HUES6 (cell line): ENCODE measurements at regions not wholly inside any gene's neighbourhood (a gene's known extent, or its start where the extent isn't known, plus 50 kb on each side); places are given as distances from the start of the nearest gene placed in this dataset.
"Not testable (repeated sequence)": the region's sequence is repeated elsewhere in the genome, so short reads cannot be mapped to it uniquely, and the experiment has no call there.

Source experiments
- H3K27ac ChIP-seq: 2 replicates; pipeline ENCODE4 v1.7.0; 2013; ENCODE audit warnings: low read depth, mild to moderate bottlenecking, low read length, inconsistent platforms
- H3K27me3 ChIP-seq: 2 replicates; pipeline ENCODE4 v1.6.1; 2013; ENCODE audit warnings: low read length; ENCODE audit not compliant: control insufficient read depth, insufficient read depth
- H3K36me3 ChIP-seq: 2 replicates; pipeline ENCODE4 v1.6.1; 2013; ENCODE audit warnings: low read length; ENCODE audit not compliant: control insufficient read depth, insufficient read depth
- H3K4me1 ChIP-seq: 2 replicates; pipeline ENCODE4 v1.6.1; 2013; ENCODE audit warnings: low read length; ENCODE audit not compliant: control insufficient read depth, insufficient read depth
- H3K4me3 ChIP-seq: 2 replicates; pipeline ENCODE4 v1.5.1; 2013; ENCODE audit warnings: low read depth, low read length
- H3K9ac ChIP-seq: one replicate; pipeline ENCODE4 v1.6.1; 2013; ENCODE audit warnings: mild to moderate bottlenecking, low read length
- H3K9me3 ChIP-seq: 2 replicates; pipeline ENCODE4 v1.6.1; 2013; ENCODE audit warnings: low read depth, low read length; ENCODE audit not compliant: control insufficient read depth, insufficient read depth

DNA sequence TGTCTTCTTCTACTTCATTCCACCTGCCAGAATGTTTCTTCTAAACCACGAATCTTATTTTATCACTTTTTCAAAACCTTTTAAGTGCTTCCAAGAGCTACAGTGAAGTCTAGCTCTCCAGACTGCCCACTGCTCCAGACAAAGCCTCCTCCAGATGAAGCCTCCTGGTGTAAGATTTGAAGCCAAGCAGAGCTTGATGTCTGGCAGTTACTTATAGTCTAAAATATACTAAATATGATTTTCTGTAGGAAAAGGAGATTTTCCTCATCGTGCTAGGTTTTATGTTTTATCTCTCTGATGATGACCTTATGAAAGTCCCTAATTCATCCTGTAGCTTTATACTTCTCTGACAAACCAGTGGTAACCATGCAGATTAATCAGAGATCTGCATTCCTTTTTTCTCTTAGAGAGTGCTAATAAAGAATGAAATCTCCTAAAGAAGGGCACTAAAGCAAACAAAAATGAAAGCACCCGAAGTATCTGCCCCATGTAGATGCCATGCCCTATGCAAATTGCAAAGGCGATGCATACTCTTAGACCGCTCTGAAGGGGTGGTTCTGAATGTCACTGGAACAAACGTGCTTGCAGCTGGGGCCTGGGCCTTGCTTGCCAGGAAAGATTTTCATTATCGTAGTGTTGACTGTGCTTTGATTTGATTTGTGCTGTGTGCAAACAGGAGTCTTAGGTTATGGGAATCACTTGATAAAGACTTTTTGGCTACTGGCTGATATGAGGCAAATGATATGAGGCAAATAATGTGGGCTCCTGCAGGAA is 314.2 kb downstream of the PID1 start:
- no peaks in the 10 kb centered on the region for H3K9me3 ChIP-seq
- H3K4me1 ChIP-seq: no peaks in the 10 kb centered on the region
- no peaks in the 10 kb centered on the region for H3K27me3 ChIP-seq
- H3K36me3 ChIP-seq: no peaks in the 10 kb centered on the region
- H3K4me3 ChIP-seq: no peak overlapping the region
- no peak overlapping the region for H3K9ac ChIP-seq
- H3K27ac ChIP-seq: no peak overlapping the region

DNA sequence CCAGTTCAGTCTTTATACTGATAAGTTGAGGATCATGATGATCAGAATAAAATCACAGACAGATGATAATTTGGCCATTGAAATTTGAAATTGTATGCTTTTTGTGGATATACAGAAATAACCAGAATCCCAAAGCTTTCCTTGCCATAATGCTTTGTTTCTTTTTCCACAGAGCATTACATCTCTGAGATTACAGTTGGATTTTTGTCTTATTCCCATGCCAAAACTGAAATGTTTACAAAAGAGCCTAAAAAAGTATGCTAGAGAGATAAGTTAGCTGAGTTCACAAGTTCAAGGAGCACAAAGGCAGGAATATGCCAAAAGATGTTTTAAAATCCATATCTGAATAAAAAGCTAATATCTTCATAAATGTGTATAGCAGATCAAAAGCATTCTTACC is 321.3 kb downstream of the PID1 start:
- no peak overlapping the region for H3K27ac ChIP-seq
- H3K4me1 ChIP-seq: no peaks in the 10 kb centered on the region
- H3K36me3 ChIP-seq: no peaks in the 10 kb centered on the region
- H3K9me3 ChIP-seq: no peaks in the 10 kb centered on the region
- H3K9ac ChIP-seq: no peak overlapping the region
- no peak overlapping the region for H3K4me3 ChIP-seq
- H3K27me3 ChIP-seq: no peaks in the 10 kb centered on the region

DNA sequence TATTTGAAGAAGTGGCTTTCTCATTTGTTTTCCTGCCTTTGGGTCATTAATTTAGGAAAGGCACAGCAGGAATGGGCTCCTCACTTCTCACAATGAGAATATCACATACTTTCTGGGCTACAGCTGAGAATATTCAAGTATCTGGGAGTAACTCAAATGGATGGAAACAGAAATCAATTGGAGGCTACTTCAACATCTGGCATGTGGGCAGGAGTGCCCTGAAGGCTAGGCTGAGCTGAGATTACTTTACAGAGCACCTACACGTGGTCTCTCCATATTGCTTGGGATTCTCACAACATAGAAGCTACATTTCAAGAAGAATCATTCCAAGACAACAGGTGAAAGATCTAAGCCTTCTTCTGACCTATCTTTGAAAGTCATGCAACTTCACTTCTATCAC is 325.4 kb downstream of the PID1 start:
- Histone ChIP-seq H3K4me1 (no peaks in the 10 kb centered on the region), H3K27me3 (no peaks in the 10 kb centered on the region), H3K9me3 (no peaks in the 10 kb centered on the region), H3K36me3 (no peaks in the 10 kb centered on the region), H3K4me3 (no peak overlapping the region), H3K27ac (no peak overlapping the region), H3K9ac (no peak overlapping the region)

DNA sequence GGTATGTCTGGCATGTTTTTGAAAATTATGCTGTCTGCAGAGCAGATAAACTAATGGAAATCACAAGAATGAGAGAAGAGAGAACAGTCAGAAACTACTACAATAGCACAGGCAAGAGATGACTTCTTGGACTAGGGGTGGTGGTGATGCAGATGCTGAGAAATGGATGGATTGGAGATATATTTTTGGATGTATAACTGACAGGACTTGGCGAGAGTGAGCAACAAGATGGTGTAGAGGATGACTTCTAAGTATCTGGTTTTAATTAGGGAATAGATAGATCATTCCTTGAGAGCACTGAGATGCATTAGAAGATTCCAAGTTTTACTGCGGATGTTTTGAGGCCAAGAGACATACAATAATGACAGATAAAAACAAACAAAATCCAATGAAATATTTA is 328.2 kb downstream of the PID1 start:
- no peaks in the 10 kb centered on the region for H3K4me1 ChIP-seq
- H3K4me3 ChIP-seq: no peak overlapping the region
- H3K27me3 ChIP-seq: no peaks in the 10 kb centered on the region
- H3K9ac ChIP-seq: no peak overlapping the region
- H3K27ac ChIP-seq: no peak overlapping the region
- no peaks in the 10 kb centered on the region for H3K36me3 ChIP-seq
- no peaks in the 10 kb centered on the region for H3K9me3 ChIP-seq

DNA sequence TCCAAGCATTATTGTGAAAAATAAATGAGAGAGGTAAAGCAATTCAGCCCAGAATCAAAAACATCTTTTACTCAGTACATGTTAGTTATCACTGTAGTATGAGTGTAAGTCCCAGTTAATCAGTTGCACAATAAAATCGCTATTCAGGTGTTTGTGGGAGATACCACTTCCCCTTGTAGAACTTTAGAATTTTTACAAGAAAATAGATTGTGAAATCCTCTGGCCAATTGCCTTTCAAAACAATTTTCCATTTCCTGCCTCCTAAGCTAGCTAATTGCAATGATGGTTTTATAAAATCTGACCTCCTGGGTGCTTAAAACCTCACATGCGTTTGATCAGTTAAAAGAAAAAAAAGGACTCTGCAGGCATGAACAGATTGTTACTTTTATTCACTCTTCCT is 332.5 kb downstream of the PID1 start:
- Histone ChIP-seq H3K4me1 (no peaks in the 10 kb centered on the region), H3K9me3 (no peaks in the 10 kb centered on the region), H3K27ac (no peak overlapping the region), H3K9ac (no peak overlapping the region), H3K36me3 (no peaks in the 10 kb centered on the region), H3K4me3 (no peak overlapping the region), H3K27me3 (no peaks in the 10 kb centered on the region)

DNA sequence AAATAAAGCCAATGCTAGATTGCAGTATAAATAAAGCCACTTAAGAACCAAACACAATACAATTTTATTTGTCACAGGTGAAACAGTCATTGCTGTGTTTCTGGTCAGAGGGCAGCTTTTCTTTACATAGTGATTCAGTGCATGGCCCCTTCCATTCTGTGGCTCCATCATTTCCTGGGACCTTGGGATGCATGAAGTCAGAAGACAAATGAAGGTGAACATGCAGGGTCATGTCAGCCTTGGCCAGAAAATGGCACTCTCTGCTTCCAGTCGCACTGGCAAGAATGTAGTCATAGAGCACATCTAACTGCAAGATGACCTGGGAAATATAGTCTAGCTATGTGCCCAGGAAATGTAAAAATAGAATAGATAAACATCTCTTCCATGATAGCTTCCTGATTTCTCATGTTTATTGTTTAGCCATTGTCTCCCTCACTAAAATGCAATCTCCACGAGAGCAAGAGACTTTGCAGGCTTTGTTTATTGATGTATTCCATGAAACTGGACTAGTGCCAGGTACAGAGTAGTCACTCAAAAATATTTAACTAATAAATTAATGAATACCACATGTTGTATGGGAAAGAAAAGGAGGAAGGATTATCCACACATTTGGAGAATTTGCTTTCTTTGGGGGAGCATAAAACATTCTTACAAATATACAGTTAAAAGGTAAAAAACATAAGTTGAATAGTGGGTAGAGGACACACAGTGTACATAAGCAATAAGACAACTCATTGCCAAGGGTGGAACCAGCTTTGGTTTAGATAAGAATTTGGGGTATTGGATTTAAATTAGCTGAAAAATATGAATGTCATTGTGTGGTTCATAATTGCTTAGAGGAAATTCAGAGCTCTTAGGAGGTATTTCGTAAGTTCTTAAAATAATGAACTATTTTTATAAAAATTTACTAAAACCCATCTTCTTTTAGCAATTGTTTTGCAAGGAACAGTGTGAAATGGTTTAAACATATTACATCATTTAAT is 343.8 kb downstream of the PID1 start:
- Histone ChIP-seq H3K27ac (no peak overlapping the region), H3K9me3 (no peaks in the 10 kb centered on the region), H3K27me3 (no peaks in the 10 kb centered on the region), H3K9ac (no peak overlapping the region), H3K4me1 (no peaks in the 10 kb centered on the region), H3K4me3 (no peak overlapping the region), H3K36me3 (no peaks in the 10 kb centered on the region)

DNA sequence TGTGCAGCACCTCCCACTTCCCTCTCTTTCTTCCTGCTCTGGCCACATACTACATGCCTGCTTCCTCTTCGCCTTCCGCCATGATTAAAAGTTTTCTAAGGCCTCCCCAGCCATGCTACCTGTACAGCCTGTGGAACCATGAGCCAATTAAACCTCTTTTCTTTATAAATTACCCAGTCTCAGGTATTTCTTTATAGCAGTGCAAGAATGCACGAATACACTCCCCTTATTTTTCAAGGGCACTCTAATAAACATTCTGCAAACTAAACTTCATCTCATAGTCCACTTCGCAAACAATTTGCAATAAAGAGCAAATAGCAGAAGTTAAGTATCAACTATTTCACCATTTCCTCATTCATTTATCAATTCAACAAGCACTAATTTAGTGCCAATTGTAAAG is 351.3 kb downstream of the PID1 start:
- H3K36me3 ChIP-seq: no peaks in the 10 kb centered on the region
- no peak overlapping the region for H3K4me3 ChIP-seq
- H3K4me1 ChIP-seq: no peaks in the 10 kb centered on the region
- no peaks in the 10 kb centered on the region for H3K27me3 ChIP-seq
- no peak overlapping the region for H3K9ac ChIP-seq
- H3K27ac ChIP-seq: no peak overlapping the region
- H3K9me3 ChIP-seq: no peaks in the 10 kb centered on the region

DNA sequence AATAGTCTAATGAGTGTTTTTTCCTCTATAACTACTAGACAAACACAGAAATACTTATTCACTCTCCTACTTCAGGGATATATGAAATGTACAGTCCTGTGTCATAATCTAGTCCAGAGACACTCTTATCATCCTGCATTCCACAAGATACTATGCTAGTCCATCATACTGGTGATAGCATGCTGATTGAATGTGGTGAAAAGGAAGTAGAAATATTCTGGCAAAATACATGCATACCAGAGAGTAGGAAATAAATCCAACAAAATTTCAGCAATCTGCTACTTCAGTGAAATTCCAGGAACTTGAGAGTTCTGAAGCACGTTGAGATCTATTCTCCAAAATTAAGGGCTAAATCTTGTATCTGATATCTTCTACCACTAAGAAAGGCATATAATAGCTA is 353.9 kb downstream of the PID1 start:
- Histone ChIP-seq H3K27ac (no peak overlapping the region), H3K27me3 (no peaks in the 10 kb centered on the region), H3K9me3 (no peaks in the 10 kb centered on the region)

DNA sequence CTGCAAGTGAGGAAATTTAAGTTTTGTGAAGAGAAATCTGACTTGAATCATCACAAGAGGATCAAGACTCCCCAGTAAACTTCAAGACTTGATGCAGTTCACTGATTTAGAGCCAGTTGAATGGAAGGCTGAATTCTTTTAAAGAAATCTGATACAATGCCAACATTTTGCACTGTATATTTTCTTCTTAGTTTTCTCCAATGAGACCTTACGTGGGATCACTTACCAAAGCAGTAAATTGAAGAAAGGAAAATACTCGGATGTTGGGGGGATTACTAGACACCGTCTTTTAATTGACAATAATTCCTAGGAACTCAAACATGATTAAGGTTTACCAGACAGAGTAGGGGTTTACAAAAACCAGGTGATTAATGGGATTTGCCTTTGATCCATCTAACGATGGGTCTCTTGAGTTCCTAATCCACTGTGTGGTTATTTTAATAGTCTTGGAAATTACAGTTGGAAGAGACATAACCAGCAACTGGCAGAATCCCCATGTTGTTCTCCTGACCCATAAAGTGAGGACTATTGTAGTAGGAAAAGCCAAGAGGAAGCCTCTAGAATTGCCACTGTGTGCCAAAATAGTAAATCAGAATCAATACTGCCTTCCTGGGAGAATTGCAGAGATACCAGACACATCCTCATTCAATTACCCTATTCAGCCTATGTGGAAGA is 354.5 kb downstream of the PID1 start:
- H3K9ac ChIP-seq: no peak overlapping the region
- no peaks in the 10 kb centered on the region for H3K27me3 ChIP-seq
- H3K36me3 ChIP-seq: no peaks in the 10 kb centered on the region
- no peak overlapping the region for H3K4me3 ChIP-seq
- H3K9me3 ChIP-seq: no peaks in the 10 kb centered on the region
- H3K27ac ChIP-seq: no peak overlapping the region
- no peaks in the 10 kb centered on the region for H3K4me1 ChIP-seq

More for the DNA sequence above, 353.9 kb downstream of the PID1 start:
- no peaks in the 10 kb centered on the region for H3K4me1 ChIP-seq
- H3K9ac ChIP-seq: no peak overlapping the region
- H3K4me3 ChIP-seq: no peak overlapping the region
- H3K36me3 ChIP-seq: no peaks in the 10 kb centered on the region

DNA sequence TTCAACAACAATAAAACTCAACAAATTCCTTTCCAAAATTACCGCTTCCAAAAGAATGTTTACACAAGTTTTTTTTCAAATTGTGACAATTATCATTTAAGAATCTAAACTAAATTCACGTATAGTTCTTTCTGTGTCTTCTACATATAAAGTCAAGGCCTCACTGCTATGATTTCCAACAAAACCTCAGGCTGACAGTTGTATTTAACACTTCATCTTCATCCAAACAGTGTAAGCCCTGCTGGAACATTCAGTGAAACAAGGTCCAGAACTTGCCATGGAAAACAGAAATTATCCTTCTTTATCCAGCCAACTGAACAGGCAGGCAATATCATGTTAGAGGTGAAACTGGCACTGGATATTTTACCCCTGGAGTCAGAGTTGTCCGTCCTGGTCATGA is 357.9 kb downstream of the PID1 start:
- H3K9me3 ChIP-seq: no peaks in the 10 kb centered on the region
- H3K27me3 ChIP-seq: no peaks in the 10 kb centered on the region
- no peak overlapping the region for H3K9ac ChIP-seq
- H3K27ac ChIP-seq: no peak overlapping the region
- H3K4me3 ChIP-seq: no peak overlapping the region
- no peaks in the 10 kb centered on the region for H3K4me1 ChIP-seq
- H3K36me3 ChIP-seq: no peaks in the 10 kb centered on the region

DNA sequence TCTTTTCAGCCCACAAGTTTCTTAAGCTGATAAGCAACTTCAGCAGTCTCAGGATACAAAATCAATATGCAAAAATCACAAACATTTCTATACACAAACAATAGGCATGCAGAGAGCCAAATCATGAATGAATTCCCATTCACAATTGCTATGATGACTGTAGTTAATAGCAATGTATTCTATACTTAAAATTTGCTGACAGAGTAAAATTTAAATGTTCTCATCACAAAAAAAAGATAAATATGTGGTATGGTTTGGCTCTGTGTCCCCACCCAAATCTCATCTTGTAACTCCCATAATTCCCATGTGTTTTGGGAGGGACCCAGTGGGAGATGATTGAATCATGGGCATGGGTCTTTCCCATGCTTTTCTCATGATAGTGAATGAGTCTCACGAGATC is 360.2 kb downstream of the PID1 start:
- not testable (repeated sequence) for H3K4me3 ChIP-seq, H3K4me1 ChIP-seq, H3K9ac ChIP-seq, H3K27me3 ChIP-seq, H3K9me3 ChIP-seq, H3K27ac ChIP-seq, H3K36me3 ChIP-seq
